ENCODE measurements at regions not wholly inside any gene's neighbourhood (a gene's known extent, or its start where the extent isn't known, plus 50 kb on each side); places are given as distances from the start of the nearest gene placed in this dataset.

DNA sequence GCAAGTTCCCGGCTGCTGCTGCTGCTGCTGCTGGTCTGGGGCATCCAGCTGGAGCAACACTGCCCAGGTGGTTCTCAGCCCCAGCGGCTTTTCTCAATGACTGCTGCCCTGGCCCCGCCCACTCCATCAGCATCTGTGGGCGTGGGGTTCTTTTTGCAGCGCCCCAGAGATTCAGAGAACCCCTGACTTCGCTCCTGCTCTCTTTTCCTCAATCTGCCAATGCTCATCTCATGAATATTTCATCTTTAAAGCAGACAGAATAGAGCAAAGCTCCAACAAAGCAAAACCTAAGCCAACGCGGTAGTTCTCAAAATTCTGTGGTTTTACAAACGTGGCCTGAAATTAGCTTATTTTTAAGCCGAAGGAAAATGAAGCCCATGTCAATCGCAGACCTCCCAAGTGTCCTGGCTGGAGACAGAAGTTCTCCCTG lies 363.6 kb downstream of the CTTN start:
- H3K27me3 ChIP-seq, result no peaks in the 10 kb centered on the region
- no peaks in the 10 kb centered on the region for H3K36me3 ChIP-seq
- TF ChIP-seq, protein P1, sequence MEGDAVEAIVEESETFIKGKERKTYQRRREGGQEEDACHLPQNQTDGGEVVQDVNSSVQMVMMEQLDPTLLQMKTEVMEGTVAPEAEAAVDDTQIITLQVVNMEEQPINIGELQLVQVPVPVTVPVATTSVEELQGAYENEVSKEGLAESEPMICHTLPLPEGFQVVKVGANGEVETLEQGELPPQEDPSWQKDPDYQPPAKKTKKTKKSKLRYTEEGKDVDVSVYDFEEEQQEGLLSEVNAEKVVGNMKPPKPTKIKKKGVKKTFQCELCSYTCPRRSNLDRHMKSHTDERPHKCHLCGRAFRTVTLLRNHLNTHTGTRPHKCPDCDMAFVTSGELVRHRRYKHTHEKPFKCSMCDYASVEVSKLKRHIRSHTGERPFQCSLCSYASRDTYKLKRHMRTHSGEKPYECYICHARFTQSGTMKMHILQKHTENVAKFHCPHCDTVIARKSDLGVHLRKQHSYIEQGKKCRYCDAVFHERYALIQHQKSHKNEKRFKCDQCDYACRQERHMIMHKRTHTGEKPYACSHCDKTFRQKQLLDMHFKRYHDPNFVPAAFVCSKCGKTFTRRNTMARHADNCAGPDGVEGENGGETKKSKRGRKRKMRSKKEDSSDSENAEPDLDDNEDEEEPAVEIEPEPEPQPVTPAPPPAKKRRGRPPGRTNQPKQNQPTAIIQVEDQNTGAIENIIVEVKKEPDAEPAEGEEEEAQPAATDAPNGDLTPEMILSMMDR (IDR thresholded peaks at IDR 0.05), result no peak
- no peak for TF ChIP-seq POLR2A (IDR thresholded peaks at IDR 0.05)
- no peak overlapping the region for H3K27ac ChIP-seq
- H3K4me3 ChIP-seq, result no peak overlapping the region
- no peak for DNase-seq
- no peaks in the 10 kb centered on the region for H3K4me1 ChIP-seq
- no peaks in the 10 kb centered on the region for H3K9me3 ChIP-seq
- intact Hi-C loops (cut with DNase I; ENCODE audit: low total_unique reads), result loop anchor here (10.0 kb wide), 1 partner anchor 297 kb away; no protein-coding TSS in a partner anchor

DNA sequence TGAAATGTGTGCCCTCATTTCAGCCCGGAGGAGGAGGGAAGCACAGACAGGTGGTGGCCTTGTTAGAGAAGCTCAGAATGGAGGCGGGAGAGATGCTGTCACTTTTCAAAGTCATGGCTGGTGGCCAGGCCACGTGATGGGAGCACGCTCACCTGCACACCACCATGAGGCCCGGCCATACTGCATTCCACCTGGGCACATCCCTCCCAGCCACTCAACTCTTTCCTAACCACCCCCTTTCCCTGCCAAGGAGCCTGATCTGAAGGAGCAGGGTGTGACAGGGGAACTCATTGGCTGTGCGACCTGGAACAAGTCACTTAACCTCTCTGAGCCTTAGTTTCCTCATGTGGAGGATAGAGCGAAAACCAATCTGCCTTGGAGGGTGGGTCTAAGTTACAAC lies 364.5 kb downstream of the CTTN start:
- Histone ChIP-seq H3K4me3 (no peak overlapping the region), H3K4me1 (no peaks in the 10 kb centered on the region), H3K27ac (no peak overlapping the region), H3K36me3 (no peaks in the 10 kb centered on the region), H3K9me3 (no peaks in the 10 kb centered on the region), H3K27me3 (no peaks in the 10 kb centered on the region)
- intact Hi-C loops (cut with DNase I; ENCODE audit: low total_unique reads), result loop anchor here (10.0 kb wide), 1 partner anchor 298 kb away; no protein-coding TSS in a partner anchor
- TF ChIP-seq, protein P1 (IDR thresholded peaks at IDR 0.05), result no peak
- TF ChIP-seq POLR2A (IDR thresholded peaks at IDR 0.05), result no peak
- DNase-seq, result no peak

DNA sequence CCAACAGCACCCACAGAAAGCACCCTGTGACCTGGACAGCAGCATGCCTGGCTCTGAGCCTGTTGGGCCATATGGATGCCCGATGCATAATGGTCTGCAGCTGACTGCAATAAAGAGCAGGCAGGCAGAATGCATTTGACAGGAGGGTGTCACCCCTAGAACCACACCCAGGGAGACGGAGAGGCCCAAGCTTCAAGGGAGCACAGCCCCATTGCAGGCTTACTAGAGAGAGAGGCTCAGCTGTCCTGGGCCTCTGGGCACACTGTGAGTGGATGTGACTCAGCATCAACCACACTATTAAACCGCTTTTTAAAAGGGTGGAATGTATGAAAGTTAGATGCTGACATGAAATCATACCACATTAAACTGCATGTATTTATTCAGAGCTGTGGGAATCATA lies 365.3 kb downstream of the CTTN start:
- Histone ChIP-seq H3K9me3 (no peaks in the 10 kb centered on the region), H3K27ac (no peak overlapping the region), H3K4me3 (no peak overlapping the region), H3K27me3 (no peaks in the 10 kb centered on the region), H3K36me3 (no peaks in the 10 kb centered on the region), H3K4me1 (no peaks in the 10 kb centered on the region)
- no peak for DNase-seq
- no peak for TF ChIP-seq POLR2A (IDR thresholded peaks at IDR 0.05)
- intact Hi-C loops (cut with DNase I; ENCODE audit: low total_unique reads), result loop anchor here (10.0 kb wide), 1 partner anchor 299 kb away; no protein-coding TSS in a partner anchor

DNA sequence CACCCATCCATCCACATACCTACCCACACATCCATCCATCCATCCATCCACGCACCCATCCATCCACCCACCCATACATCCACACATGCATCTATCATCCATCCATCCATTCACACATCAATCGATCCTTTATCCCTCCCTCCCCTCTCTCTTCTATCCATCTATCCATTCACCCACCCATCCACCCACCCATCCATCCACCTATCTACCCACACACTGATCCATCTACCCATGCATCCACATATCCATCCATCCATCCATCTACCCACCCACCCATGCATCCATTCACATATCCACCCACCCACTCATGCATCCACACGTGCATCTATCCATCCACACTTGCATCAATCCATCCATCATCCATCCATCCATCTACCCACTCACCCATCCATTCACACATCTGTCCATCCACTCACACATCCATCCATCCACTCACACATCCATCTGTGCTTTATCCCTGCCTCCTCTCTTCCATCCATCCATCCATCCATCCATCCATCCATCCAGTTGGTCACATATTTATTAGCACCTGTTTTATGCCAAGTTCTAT lies 366.1 kb downstream of the CTTN start:
- H3K4me1 ChIP-seq, result no peaks in the 10 kb centered on the region
- TF ChIP-seq, protein P1 (IDR thresholded peaks at IDR 0.05), result no peak
- no peak for TF ChIP-seq POLR2A (IDR thresholded peaks at IDR 0.05)
- no peak overlapping the region for H3K27ac ChIP-seq
- intact Hi-C loops (cut with DNase I; ENCODE audit: low total_unique reads), result loop anchor here (10.0 kb wide), 1 partner anchor 300 kb away; no protein-coding TSS in a partner anchor
- no peak overlapping the region for H3K4me3 ChIP-seq
- H3K27me3 ChIP-seq, result no peaks in the 10 kb centered on the region
- no peaks in the 10 kb centered on the region for H3K9me3 ChIP-seq
- DNase-seq, result no peak
- no peaks in the 10 kb centered on the region for H3K36me3 ChIP-seq

DNA sequence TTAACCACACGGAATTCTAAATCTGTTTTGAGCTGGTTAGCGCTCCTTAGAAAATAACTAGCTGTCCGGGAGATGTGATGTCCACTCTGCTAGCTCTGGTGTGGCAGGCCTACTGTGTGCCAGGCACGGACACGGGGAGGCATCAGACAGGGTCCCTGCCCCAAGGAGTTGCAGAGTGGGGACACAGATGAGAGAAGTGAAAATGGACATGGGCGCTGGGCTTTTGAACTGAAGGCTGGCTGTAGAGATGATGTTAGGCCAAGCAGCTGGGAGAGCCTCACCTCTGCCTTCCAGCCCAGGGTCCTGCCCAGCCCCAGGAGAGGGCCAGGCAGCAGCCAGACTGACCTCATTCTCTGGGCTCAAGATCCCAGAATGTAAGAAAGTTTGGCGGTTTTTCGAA lies 368.6 kb downstream of the CTTN start:
- Histone ChIP-seq H3K9me3 (no peaks in the 10 kb centered on the region), H3K4me3 (no peak overlapping the region)

More for the DNA sequence above, 368.6 kb downstream of the CTTN start:
- no peaks in the 10 kb centered on the region for H3K36me3 ChIP-seq
- H3K4me1 ChIP-seq, result no peaks in the 10 kb centered on the region
- intact Hi-C loops (cut with DNase I; ENCODE audit: low total_unique reads), result loop anchor here (10.0 kb wide), 1 partner anchor 302 kb away; no protein-coding TSS in a partner anchor
- no peak for DNase-seq
- no peaks in the 10 kb centered on the region for H3K27me3 ChIP-seq
- no peak overlapping the region for H3K27ac ChIP-seq
- TF ChIP-seq, protein P1 (IDR thresholded peaks at IDR 0.05), result no peak
- TF ChIP-seq POLR2A (IDR thresholded peaks at IDR 0.05), result no peak
